GM19324 (cell line): ENCODE measurements at regions not wholly inside any gene's neighbourhood (a gene's known extent, or its start where the extent isn't known, plus 50 kb on each side); places are given as distances from the start of the nearest gene placed in this dataset.

Source experiments
- ATAC-seq: cut with Tn5 transposase; IDR thresholded peaks from one replicate; pipeline ENCODE4 v1.9.1; 2021; ENCODE audit warnings: mild to moderate bottlenecking, moderate library complexity; ENCODE audit not compliant: unreplicated experiment, low FRiP score

DNA sequence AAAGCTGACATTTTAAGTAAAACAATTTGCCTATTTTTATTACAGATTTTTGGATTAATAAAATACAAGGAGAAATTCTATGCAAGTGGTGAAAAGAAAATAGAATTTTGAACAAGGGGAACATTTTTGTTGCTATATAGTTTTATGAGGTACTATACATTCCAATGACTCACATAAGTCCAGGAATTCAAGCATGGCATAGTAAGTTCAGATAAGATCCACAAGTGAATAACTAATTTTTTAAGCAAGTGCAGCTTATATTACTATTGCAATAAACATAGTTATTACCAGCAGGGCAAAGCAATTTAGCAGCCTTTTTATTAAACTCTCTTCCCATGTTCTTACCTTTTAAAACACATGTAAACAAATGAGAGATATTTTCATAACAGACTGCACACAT lies 1123.5 kb upstream of the LRRN3 start:
- no peak for ATAC-seq

DNA sequence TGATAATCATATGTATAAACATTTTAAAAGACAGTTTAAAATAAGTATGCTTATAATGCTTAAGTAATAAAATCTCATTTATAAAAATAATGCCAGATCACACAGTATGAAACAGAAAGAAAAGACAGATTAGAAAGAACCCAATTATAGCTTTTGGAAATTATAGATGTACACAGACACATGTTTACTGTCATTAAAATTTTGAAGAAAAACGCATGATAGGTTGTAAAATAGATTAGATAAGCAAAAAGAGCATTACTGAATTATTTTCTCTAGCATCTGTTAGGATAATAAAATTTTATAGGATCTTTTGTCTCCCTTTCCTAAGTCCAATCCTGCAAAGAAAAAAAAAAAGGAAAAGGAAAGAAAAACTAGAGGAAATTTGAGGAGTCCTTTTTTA lies 1107.3 kb upstream of the LRRN3 start:
- no peak for ATAC-seq

DNA sequence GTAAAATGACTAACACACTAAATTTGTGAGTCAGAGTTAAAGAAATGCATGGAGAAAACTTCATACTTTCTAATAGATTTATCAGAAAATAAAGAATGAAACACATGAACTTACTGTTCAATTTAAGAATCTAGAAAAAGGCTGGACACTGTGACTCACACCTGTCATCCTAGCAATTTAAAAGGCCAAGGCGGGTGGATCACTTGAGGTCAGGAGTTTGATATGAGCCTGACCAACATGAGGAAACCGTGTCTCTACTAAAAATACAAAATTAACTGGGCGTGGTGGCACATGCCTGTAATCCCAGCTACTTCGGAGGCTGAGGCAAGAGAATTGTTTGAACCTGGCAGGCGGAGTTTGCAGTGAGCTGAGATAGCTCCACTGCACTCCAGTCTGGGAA lies 1106.2 kb upstream of the LRRN3 start:
- ATAC-seq = no peak

GRCh38 chr7:109986701-109987100 lies 1104.2 kb upstream of the LRRN3 start:
- no peak for ATAC-seq

- ATAC-seq = no peak
Observed at GRCh38 chr7:109996411-109996810, 1094.5 kb upstream of the LRRN3 start.

DNA sequence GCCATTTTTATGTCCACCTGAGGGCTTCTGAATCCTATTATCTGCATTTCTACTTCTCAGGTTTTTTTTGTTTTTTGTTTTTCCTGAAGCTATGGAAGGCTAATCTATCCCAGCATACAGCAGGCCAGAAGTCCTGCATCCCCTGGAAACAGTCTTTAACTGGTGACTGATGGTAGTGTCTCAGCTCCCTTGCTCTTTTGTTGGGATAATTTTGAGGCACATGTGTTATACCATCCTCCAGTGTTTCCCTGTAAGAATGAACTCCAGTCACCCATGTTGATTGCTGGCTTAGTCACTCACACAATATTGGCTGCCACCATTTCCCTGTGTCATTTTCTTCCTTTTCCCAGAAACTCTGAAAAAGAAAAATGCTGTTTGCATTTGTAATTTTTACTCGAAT lies 1094.0 kb upstream of the LRRN3 start:
- ATAC-seq = no peak

GRCh38 chr7:109997837-109998236 lies 1093.1 kb upstream of the LRRN3 start:
- ATAC-seq = no peak

GRCh38 chr7:110001254-110001938 lies 1089.5 kb upstream of the LRRN3 start:
- no peak for ATAC-seq

- ATAC-seq = no peak
Observed at GRCh38 chr7:110003827-110004226, 1087.1 kb upstream of the LRRN3 start.

- ATAC-seq = no peak
Observed at GRCh38 chr7:110007320-110008063, 1083.4 kb upstream of the LRRN3 start.

DNA sequence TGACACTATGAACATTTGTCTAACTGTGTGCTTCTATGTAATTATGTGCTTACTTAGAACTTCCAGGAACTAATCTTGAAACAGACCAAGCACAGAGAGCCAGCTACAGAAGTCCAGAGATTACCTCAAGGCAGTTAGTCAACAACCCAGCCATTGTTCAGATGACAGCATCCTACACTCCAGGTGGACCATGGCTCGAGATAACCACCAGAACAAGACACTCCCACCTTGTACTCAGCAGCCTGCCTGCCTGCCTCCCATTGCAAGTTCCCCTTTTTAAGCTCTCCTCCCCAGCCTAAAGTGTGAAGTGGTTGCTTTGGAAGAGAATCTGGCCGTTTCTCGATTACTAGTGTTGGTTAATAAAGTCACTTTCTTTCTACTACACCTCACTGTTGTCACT lies 1080.6 kb upstream of the LRRN3 start:
- ATAC-seq = peak; percentile 70

- ATAC-seq = no peak
Observed at GRCh38 chr7:110017405-110017804, 1073.5 kb upstream of the LRRN3 start.

DNA sequence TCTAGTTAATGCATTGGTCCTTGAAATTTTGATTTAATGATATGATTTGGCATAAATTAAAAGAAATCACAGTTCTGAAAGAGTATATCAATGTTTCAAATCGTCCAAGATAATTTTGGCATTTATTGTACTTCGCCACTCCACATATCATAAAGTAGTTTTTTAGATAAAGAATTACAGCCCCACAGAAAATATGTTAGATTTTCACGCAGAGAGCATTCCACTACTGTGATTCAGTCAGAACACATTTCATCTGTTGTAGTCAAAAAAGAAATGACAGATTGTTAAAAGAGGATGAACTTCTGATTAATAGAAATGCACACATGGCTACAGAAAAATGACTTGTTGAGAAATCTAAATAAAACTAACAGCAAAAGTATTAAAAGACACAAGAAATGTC lies 1063.5 kb upstream of the LRRN3 start:
- ATAC-seq = no peak

GRCh38 chr7:110043519-110043918 lies 1047.4 kb upstream of the LRRN3 start:
- no peak for ATAC-seq

- no peak for ATAC-seq
Observed at GRCh38 chr7:110050785-110051184, 1040.1 kb upstream of the LRRN3 start.

- ATAC-seq = no peak
Observed at GRCh38 chr7:110051372-110051771, 1039.6 kb upstream of the LRRN3 start.

- ATAC-seq = no peak
Observed at GRCh38 chr7:110056331-110056730, 1034.6 kb upstream of the LRRN3 start.

DNA sequence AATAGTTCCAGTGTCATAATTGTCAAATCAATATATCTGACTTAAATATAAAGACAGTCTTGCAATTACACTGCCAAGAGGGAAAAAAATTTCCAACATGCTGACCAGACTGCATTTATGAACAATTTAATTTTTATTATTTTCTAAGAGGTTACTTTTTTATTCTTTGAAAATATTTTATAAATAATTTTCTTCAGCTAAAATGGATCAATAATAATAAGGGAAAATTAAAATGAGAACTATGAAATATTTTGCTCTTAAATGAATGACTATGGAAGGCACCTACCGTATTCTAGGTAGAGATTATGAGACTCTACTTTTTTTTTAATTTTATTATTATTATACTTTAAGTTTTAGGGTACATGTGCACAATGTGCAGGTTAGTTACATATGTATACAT lies 1032.5 kb upstream of the LRRN3 start:
- ATAC-seq = no peak

- peak; percentile 72 for ATAC-seq
Observed at GRCh38 chr7:110061387-110061786, 1029.5 kb upstream of the LRRN3 start.

GRCh38 chr7:110065121-110065520 lies 1025.8 kb upstream of the LRRN3 start:
- ATAC-seq = no peak

DNA sequence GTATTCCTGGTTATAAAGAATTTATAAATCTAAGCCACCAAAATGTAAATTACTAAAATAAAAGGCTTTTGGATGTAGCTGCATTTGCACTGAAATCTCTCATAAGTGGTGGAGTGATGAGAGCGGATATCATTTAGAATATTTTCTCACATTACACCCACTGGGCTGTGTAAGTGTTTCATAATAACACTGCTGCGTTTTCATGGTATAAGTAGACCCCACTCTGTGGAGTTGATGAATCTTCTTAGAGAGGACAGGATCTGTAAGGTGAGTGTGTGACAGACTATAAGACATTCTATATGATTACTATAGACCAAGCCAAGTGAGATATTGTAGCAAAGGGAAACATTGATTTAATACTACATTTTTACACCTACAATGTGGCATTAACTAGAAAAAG lies 1024.1 kb upstream of the LRRN3 start:
- ATAC-seq = no peak

- no peak for ATAC-seq
Observed at GRCh38 chr7:110071192-110071591, 1019.7 kb upstream of the LRRN3 start.
